ENCODE measurements at regions not wholly inside any gene's neighbourhood (a gene's known extent, or its start where the extent isn't known, plus 50 kb on each side); places are given as distances from the start of the nearest gene placed in this dataset.

DNA sequence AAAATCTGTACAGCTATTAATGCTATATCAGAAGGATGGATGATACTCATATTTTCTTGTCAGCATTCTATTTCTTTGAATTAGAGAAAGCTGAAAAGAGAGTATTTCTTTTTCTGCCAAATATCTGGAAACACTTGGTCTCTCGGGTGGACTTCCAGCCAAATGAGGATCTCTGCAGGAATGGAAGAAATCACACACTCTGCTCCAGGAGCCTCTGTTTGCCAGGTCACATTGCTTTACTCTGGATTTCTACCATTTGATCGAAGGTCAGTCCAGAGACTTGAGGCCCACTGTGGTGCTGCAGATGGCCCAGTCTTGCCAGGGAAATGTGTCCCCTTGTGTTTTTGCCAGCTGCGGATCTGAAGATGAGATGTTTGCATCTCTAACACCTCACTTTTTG lies 154.1 kb downstream of the PCSK1 start:
- no peak for TF ChIP-seq SIN3A (IDR thresholded peaks at IDR 0.05; ENCODE audit: borderline replicate concordance, insufficient read depth, low read depth, low read length)
- TF ChIP-seq, protein P1, sequence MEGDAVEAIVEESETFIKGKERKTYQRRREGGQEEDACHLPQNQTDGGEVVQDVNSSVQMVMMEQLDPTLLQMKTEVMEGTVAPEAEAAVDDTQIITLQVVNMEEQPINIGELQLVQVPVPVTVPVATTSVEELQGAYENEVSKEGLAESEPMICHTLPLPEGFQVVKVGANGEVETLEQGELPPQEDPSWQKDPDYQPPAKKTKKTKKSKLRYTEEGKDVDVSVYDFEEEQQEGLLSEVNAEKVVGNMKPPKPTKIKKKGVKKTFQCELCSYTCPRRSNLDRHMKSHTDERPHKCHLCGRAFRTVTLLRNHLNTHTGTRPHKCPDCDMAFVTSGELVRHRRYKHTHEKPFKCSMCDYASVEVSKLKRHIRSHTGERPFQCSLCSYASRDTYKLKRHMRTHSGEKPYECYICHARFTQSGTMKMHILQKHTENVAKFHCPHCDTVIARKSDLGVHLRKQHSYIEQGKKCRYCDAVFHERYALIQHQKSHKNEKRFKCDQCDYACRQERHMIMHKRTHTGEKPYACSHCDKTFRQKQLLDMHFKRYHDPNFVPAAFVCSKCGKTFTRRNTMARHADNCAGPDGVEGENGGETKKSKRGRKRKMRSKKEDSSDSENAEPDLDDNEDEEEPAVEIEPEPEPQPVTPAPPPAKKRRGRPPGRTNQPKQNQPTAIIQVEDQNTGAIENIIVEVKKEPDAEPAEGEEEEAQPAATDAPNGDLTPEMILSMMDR (IDR thresholded peaks at IDR 0.05): no peak
